ENCODE measurements at regions not wholly inside any gene's neighbourhood (a gene's known extent, or its start where the extent isn't known, plus 50 kb on each side); places are given as distances from the start of the nearest gene placed in this dataset.
"Not testable (repeated sequence)": the region's sequence is repeated elsewhere in the genome, so short reads cannot be mapped to it uniquely, and the experiment has no call there.

DNA sequence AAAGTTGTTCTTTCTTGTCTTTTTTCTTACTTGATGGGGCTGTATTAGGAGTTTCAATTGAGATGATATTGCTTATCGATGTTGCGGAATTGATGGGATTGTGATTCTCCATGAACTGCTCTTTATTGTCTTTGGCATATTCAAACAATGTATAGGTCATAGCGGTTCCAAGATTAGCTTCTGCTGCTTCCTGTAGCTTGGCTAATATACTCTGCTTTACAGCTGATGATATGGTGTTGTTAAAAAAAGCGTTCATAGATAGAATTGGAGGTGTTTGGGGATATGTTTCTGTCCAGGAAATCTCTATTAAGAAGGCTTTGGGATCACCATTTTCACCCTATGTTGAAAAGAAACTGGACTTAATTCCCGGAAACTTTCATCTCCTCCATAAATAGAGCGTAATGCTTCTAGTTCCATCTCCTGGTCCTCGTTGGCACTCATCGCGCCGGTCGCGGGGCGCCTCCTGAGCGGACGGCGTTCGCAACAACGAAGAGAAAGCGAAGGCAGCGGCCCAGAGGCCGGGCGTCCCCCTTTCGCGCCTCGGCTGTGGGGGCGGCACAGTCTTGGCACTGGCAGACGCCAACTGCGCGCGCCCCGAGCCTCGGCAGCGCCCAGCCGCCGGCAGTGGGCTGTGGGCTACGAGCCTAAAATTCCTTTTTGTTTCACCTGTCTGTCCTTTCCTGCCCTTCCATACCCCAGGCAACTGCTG lies 95.3 kb upstream of the CDK13 start:
- TF ChIP-seq, protein P1, sequence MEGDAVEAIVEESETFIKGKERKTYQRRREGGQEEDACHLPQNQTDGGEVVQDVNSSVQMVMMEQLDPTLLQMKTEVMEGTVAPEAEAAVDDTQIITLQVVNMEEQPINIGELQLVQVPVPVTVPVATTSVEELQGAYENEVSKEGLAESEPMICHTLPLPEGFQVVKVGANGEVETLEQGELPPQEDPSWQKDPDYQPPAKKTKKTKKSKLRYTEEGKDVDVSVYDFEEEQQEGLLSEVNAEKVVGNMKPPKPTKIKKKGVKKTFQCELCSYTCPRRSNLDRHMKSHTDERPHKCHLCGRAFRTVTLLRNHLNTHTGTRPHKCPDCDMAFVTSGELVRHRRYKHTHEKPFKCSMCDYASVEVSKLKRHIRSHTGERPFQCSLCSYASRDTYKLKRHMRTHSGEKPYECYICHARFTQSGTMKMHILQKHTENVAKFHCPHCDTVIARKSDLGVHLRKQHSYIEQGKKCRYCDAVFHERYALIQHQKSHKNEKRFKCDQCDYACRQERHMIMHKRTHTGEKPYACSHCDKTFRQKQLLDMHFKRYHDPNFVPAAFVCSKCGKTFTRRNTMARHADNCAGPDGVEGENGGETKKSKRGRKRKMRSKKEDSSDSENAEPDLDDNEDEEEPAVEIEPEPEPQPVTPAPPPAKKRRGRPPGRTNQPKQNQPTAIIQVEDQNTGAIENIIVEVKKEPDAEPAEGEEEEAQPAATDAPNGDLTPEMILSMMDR (IDR thresholded peaks at IDR 0.05), result not testable (repeated sequence)
- TF ChIP-seq FOXP1 (CRISPR knock-in tag; IDR thresholded peaks at IDR 0.05; ENCODE audit: borderline replicate concordance); ZNF138 (CRISPR knock-in tag; conservative IDR thresholded peaks at IDR 0.05); SP1 (CRISPR knock-in tag; conservative IDR thresholded peaks at IDR 0.05); MLX (CRISPR knock-in tag; IDR thresholded peaks at IDR 0.05); MAX (CRISPR knock-in tag; IDR thresholded peaks at IDR 0.05); USF1 (CRISPR knock-in tag; IDR thresholded peaks at IDR 0.05); FOXJ3 (CRISPR knock-in tag; IDR thresholded peaks at IDR 0.05; ENCODE audit: borderline replicate concordance): not testable (repeated sequence)
- TF ChIP-seq, protein P2, sequence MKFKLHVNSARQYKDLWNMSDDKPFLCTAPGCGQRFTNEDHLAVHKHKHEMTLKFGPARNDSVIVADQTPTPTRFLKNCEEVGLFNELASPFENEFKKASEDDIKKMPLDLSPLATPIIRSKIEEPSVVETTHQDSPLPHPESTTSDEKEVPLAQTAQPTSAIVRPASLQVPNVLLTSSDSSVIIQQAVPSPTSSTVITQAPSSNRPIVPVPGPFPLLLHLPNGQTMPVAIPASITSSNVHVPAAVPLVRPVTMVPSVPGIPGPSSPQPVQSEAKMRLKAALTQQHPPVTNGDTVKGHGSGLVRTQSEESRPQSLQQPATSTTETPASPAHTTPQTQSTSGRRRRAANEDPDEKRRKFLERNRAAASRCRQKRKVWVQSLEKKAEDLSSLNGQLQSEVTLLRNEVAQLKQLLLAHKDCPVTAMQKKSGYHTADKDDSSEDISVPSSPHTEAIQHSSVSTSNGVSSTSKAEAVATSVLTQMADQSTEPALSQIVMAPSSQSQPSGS (CRISPR knock-in tag; IDR thresholded peaks at IDR 0.05; ENCODE audit: borderline replicate concordance, low read depth), result not testable (repeated sequence)
- TF ChIP-seq, protein P3, sequence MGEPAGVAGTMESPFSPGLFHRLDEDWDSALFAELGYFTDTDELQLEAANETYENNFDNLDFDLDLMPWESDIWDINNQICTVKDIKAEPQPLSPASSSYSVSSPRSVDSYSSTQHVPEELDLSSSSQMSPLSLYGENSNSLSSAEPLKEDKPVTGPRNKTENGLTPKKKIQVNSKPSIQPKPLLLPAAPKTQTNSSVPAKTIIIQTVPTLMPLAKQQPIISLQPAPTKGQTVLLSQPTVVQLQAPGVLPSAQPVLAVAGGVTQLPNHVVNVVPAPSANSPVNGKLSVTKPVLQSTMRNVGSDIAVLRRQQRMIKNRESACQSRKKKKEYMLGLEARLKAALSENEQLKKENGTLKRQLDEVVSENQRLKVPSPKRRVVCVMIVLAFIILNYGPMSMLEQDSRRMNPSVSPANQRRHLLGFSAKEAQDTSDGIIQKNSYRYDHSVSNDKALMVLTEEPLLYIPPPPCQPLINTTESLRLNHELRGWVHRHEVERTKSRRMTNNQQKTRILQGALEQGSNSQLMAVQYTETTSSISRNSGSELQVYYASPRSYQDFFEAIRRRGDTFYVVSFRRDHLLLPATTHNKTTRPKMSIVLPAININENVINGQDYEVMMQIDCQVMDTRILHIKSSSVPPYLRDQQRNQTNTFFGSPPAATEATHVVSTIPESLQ (CRISPR knock-in tag; IDR thresholded peaks at IDR 0.05), result not testable (repeated sequence)

All from WTC11 (cell line).